ENCODE measurements at regions not wholly inside any gene's neighbourhood (a gene's known extent, or its start where the extent isn't known, plus 50 kb on each side); places are given as distances from the start of the nearest gene placed in this dataset.

- TF ChIP-seq GATA3 (IDR thresholded peaks at IDR 0.05; ENCODE audit: low read depth, low read length) (no peak), GATA2 (IDR thresholded peaks at IDR 0.05; ENCODE audit: low read depth, low read length) (no peak)
Measured at GRCh38 chr18:58805467-58806187, 59.0 kb upstream of the ZNF532 start.

GRCh38 chr18:58806826-58807714, 57.6 kb upstream of the ZNF532 start:
- TF ChIP-seq GATA2 (IDR thresholded peaks at IDR 0.05; ENCODE audit: low read depth, low read length): no peak
- no peak for TF ChIP-seq GATA3 (IDR thresholded peaks at IDR 0.05; ENCODE audit: low read depth, low read length)

- TF ChIP-seq GATA2 (IDR thresholded peaks at IDR 0.05; ENCODE audit: low read depth, low read length): no peak
- no peak for TF ChIP-seq GATA3 (IDR thresholded peaks at IDR 0.05; ENCODE audit: low read depth, low read length)
Measured at GRCh38 chr18:58807766-58808165, 56.9 kb upstream of the ZNF532 start.

GRCh38 chr18:58808349-58808748, 56.3 kb upstream of the ZNF532 start:
- no peak for TF ChIP-seq GATA3 (IDR thresholded peaks at IDR 0.05; ENCODE audit: low read depth, low read length)
- TF ChIP-seq GATA2 (IDR thresholded peaks at IDR 0.05; ENCODE audit: low read depth, low read length): no peak

DNA sequence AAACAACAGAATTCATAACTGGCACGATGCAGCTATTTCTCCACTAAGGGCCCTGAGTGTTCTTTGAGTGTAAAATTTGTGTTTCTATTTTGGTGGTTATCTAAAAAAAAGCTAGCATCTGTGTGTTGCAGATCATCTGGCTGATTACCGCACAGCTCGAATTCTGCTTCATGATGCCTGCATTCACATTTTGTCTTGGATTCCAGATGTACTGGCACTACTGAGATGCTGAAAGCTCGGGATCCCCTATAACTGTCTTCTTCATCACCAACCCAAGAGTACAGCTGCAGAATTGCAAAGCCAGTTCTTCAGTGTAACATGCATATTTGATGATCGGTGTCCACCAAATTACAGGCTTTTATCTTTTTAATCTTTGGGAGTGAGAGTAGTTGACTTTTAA, 51.6 kb upstream of the ZNF532 start:
- TF ChIP-seq GATA2 (IDR thresholded peaks at IDR 0.05; ENCODE audit: low read depth, low read length): peak; percentile 87
- TF ChIP-seq GATA3 (IDR thresholded peaks at IDR 0.05; ENCODE audit: low read depth, low read length): peak; percentile 84

DNA sequence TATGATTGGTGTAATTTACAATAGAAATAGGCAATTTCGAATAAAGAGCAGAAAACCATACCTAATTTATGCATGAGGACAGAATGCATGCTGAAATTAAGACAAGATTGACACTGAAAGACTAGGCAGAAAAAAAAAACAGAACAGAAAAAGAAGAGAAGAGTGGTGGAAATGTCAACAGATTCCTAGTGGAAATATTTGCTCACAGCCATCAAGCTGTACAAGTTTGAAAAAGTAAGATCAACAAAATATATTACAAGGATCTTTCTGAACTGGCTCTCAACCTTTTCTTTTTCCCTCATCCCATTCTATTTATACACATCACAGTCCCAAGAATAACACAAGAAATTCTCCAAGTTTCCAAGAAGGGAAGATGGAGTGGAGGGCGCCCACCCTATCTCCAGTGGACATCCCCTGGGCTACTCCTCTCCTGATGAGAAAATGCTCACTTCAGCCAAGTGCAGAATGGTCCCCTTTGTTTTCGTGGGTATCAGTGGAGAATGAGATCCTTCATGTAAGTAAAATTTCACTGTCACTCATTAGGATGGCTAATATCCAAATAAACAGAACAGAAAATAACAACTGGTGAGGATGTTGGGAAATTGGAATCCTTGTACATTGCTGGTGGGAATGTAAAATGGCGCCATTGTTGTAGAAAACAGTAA, 51.0 kb upstream of the ZNF532 start:
- no peak for TF ChIP-seq GATA2 (IDR thresholded peaks at IDR 0.05; ENCODE audit: low read depth, low read length)
- TF ChIP-seq GATA3 (IDR thresholded peaks at IDR 0.05; ENCODE audit: low read depth, low read length): no peak

- TF ChIP-seq GATA2 (IDR thresholded peaks at IDR 0.05; ENCODE audit: low read depth, low read length) (no peak), GATA3 (IDR thresholded peaks at IDR 0.05; ENCODE audit: low read depth, low read length) (no peak)
Measured at GRCh38 chr18:58814317-58814716, 50.4 kb upstream of the ZNF532 start.

All from SH-SY5Y (cell line).